ENCODE measurements at regions not wholly inside any gene's neighbourhood (a gene's known extent, or its start where the extent isn't known, plus 50 kb on each side); places are given as distances from the start of the nearest gene placed in this dataset.

DNA sequence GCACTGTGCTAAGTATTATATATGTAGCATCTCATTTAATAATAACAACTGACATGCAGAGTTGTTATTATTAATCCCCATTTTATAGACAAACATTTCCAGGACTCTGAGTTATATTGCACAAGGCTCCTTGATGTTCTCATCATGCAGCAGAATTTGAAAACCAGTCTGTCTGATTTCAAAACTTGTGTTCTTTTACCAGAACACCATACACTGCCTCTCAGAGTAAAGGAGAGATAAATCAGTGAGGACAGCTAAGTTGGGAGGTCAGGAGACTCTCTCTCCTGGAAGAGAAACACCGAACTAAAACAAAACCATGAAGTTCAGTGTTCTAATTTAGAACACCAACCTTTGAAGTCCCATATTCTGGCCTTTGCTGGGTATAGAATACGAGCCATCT lies 92.7 kb upstream of the TNC start:
- no peak overlapping the region for H3K4me3 ChIP-seq (ENCODE audit: low read length)
- no peaks in the 10 kb centered on the region for H3K9me3 ChIP-seq (ENCODE audit: control insufficient read depth, low read length)
- H3K36me3 ChIP-seq (ENCODE audit: control insufficient read depth, insufficient read depth, low read length, severe bottlenecking): no peaks in the 10 kb centered on the region
- no peak for DNase-seq (ENCODE audit: low read depth)
- no peaks in the 10 kb centered on the region for H3K27me3 ChIP-seq (replicated peaks; ENCODE audit: control insufficient read depth, insufficient read depth, low read length)
- peak overlapping the region; percentile 6 for H3K9ac ChIP-seq (ENCODE audit: low read length)
- H3K4me1 ChIP-seq (ENCODE audit: control insufficient read depth, insufficient read depth, low read length): peaks cover 58% of the 10 kb centered on the region

DNA sequence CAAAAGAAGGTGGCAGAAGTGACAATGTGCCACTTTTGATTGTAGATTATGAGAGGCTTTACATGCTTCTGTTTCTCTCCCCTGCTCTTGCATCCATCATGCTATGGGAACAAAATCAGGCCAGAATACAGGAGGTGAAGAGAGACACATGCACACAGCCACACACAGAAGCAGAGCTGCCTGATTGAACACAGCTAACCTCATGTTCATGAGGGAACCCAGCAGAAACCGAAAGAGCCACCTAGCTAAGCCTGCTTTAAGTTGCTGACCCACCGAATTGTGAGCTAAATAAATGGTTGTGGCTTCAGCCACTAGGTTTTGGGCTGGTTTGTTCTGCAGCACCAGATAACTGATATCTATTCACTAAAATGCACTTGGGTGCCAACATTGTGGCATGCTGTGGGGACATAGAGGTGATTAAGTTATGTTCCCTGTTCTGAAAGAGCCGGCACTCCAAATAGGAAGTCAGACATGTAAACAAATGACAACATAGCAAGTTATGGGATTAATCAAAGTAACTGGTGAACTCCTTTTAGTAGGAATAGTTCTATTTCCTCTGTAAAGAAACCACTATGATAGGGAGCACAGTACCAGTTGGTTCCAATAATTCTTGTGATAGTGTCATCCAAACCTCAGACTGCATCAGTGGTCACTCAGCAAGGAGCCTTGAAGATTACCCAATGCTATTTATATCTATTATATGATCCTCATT lies 93.6 kb upstream of the TNC start:
- no peaks in the 10 kb centered on the region for H3K27me3 ChIP-seq (replicated peaks; ENCODE audit: control insufficient read depth, insufficient read depth, low read length)
- peak overlapping the region; percentile 33 for H3K4me3 ChIP-seq (ENCODE audit: low read length)
- DNase-seq (ENCODE audit: low read depth): no peak
- H3K36me3 ChIP-seq (ENCODE audit: control insufficient read depth, insufficient read depth, low read length, severe bottlenecking): no peaks in the 10 kb centered on the region
- no peaks in the 10 kb centered on the region for H3K9me3 ChIP-seq (ENCODE audit: control insufficient read depth, low read length)
- H3K9ac ChIP-seq (ENCODE audit: low read length): peak overlapping the region; percentile 53
- H3K4me1 ChIP-seq (ENCODE audit: control insufficient read depth, insufficient read depth, low read length): peaks cover 56% of the 10 kb centered on the region

DNA sequence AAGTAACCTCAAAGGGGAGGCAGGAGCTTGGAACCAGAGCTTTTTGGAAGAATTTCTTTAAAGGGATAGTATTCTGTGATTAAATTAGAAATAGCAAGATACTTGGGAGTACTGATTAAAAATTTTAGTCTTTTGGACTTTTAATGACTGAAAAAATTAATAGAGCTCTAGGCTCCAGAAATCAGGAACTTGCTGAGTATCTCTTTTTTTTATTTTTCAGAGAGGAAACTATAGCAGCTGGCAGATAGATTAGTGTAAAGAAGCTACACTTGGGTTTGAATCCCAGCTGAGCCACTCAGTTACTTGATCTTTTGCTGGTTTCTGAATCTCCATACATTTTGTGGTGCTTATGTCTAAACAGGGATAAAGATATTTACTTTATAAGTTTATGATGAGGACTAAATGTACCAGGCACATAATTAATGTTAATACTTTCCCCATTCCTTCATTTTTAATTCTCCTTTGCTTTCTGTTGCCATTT lies 94.2 kb upstream of the TNC start:
- H3K9me3 ChIP-seq (ENCODE audit: control insufficient read depth, low read length): no peaks in the 10 kb centered on the region
- peak overlapping the region; percentile 19 for H3K9ac ChIP-seq (ENCODE audit: low read length)
- peaks cover 52% of the 10 kb centered on the region for H3K4me1 ChIP-seq (ENCODE audit: control insufficient read depth, insufficient read depth, low read length)
- no peaks in the 10 kb centered on the region for H3K36me3 ChIP-seq (ENCODE audit: control insufficient read depth, insufficient read depth, low read length, severe bottlenecking)
- no peak for DNase-seq (ENCODE audit: low read depth)
- H3K27me3 ChIP-seq (replicated peaks; ENCODE audit: control insufficient read depth, insufficient read depth, low read length): no peaks in the 10 kb centered on the region
- no peak overlapping the region for H3K4me3 ChIP-seq (ENCODE audit: low read length)

DNA sequence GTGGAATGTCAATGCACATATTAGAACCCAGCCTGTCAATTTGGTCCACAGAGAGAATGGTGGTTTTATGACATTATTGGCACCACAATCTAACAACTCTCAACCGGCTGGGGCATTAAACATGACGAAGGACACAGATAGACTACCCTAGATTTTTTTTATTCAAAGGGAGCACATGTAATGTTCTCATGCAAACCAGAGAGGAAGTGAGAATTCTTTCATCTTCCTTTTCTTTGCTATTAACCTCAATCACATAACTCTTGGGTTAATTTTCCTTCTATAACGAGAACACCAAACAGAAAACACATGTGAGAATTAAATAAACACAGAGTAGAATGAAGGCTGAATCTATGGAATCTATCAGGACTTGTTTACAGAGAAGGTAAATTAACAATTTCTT lies 94.9 kb upstream of the TNC start:
- no peak overlapping the region for H3K4me3 ChIP-seq (ENCODE audit: low read length)
- no peaks in the 10 kb centered on the region for H3K27me3 ChIP-seq (replicated peaks; ENCODE audit: control insufficient read depth, insufficient read depth, low read length)
- no peak for DNase-seq (ENCODE audit: low read depth)
- H3K4me1 ChIP-seq (ENCODE audit: control insufficient read depth, insufficient read depth, low read length): peaks cover 55% of the 10 kb centered on the region
- no peaks in the 10 kb centered on the region for H3K9me3 ChIP-seq (ENCODE audit: control insufficient read depth, low read length)
- H3K9ac ChIP-seq (ENCODE audit: low read length): peak overlapping the region; percentile 19
- H3K36me3 ChIP-seq (ENCODE audit: control insufficient read depth, insufficient read depth, low read length, severe bottlenecking): no peaks in the 10 kb centered on the region

DNA sequence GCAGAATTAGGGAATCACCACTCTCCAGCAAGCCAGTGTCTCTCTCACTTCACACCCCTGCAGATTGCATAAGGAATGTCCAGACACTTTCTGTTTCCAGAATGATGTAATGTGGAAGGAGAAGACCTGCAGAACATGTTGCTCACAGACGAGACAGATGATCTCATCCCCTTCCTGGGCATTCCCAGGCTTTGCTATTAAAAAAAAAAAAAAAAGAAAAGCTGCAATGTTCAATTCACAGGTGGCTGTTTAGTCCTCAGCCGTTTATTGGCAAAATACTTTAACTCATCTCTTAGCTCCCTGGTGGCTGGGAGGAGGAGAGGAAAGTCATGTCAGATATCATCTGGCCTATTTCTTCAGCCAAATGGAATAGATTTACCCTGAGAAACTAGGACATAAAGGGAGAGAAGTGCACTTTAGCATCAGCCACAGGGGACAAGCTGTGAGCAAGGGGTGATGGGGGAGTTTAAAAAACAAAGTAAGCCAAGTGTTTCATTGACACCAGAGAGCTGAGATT lies 95.9 kb upstream of the TNC start:
- no peaks in the 10 kb centered on the region for H3K36me3 ChIP-seq (ENCODE audit: control insufficient read depth, insufficient read depth, low read length, severe bottlenecking)
- peaks cover 51% of the 10 kb centered on the region for H3K4me1 ChIP-seq (ENCODE audit: control insufficient read depth, insufficient read depth, low read length)
- H3K27me3 ChIP-seq (replicated peaks; ENCODE audit: control insufficient read depth, insufficient read depth, low read length): no peaks in the 10 kb centered on the region
- DNase-seq (ENCODE audit: low read depth): peak; percentile 70
- no peak overlapping the region for H3K4me3 ChIP-seq (ENCODE audit: low read length)
- H3K9ac ChIP-seq (ENCODE audit: low read length): no peak overlapping the region
- no peaks in the 10 kb centered on the region for H3K9me3 ChIP-seq (ENCODE audit: control insufficient read depth, low read length)

DNA sequence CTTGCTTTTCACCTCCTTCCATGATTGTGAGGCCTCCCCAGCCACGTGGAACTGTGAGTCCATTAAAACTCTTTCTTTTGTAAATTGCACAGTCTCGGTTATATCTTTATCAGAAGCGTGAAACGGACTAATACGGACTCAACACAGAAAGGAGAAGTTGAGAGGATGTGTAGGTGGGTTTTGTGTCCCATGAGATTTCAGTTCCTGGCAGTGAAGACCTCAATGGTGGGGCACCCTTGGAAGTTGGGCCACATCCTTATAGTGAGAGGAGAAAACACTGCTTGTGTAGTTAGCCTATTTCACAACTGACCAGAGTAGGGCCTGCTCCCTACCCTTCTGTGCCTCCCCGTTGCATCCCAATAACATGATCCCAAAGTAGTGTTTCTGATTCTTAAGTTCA lies 98.9 kb upstream of the TNC start:
- Histone ChIP-seq H3K36me3 (ENCODE audit: control insufficient read depth, insufficient read depth, low read length, severe bottlenecking) (no peaks in the 10 kb centered on the region), H3K4me1 (ENCODE audit: control insufficient read depth, insufficient read depth, low read length) (peaks cover 27% of the 10 kb centered on the region), H3K4me3 (ENCODE audit: low read length) (no peak overlapping the region), H3K9ac (ENCODE audit: low read length) (no peak overlapping the region), H3K27me3 (replicated peaks; ENCODE audit: control insufficient read depth, insufficient read depth, low read length) (no peaks in the 10 kb centered on the region), H3K9me3 (ENCODE audit: control insufficient read depth, low read length) (no peaks in the 10 kb centered on the region)
- DNase-seq (ENCODE audit: low read depth): no peak

DNA sequence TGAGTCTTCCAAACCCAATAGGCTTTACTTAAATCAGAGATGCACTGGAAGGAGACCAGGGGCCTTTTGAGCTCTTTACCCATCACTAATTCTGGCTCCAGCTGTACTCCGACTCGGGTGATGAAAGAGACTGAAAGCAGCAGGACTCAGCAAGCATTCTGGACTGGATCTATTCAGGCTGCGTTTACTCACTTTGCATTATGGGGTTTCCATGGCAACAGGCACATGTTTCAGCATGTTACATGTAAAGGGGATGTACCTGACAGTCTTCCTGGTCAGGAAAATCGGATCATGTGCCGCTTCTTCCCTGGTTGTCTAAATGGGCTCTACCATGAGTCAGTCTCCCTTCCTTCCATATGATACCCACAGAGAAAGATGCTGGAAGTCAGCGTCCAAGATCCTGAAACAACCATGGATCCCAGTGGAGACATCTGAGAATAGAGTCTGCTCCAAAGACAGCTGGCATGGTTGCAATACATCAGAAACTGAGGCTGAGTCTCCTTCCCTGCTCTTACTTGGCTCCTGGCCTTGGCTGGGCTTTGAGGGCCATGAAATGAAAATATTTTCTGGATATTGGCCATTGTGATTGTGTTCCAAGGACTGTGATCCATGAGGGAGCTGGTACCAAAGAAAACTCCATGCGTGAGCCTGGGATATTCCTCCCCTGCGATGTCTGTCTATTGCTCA lies 102.5 kb upstream of the TNC start:
- no peak overlapping the region for H3K9ac ChIP-seq (ENCODE audit: low read length)
- H3K4me1 ChIP-seq (ENCODE audit: control insufficient read depth, insufficient read depth, low read length): peaks cover 9% of the 10 kb centered on the region
- DNase-seq (ENCODE audit: low read depth): no peak
- no peak overlapping the region for H3K4me3 ChIP-seq (ENCODE audit: low read length)
- H3K36me3 ChIP-seq (ENCODE audit: control insufficient read depth, insufficient read depth, low read length, severe bottlenecking): no peaks in the 10 kb centered on the region
- H3K27me3 ChIP-seq (replicated peaks; ENCODE audit: control insufficient read depth, insufficient read depth, low read length): no peaks in the 10 kb centered on the region
- no peaks in the 10 kb centered on the region for H3K9me3 ChIP-seq (ENCODE audit: control insufficient read depth, low read length)

DNA sequence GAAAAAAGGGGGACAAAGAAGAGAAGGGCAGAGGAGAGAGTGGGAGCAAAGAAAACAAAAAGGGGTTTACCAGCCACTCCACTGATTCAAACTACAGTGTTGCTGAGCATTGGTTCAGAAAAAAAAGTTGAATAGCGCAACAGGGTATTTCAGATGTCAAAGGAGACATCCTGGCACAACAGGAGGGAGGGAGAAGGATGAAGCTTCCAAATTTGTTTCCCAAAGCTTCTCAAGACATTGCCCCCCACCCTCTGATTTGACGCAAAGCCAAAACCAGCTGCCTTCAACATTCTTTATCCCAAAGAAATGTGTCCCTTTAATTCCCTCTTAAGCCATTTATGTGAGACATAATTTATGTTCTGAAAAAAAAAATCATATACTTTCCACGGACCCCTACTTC lies 105.5 kb upstream of the TNC start:
- Histone ChIP-seq H3K9me3 (ENCODE audit: control insufficient read depth, low read length) (no peaks in the 10 kb centered on the region), H3K9ac (ENCODE audit: low read length) (no peak overlapping the region), H3K4me3 (ENCODE audit: low read length) (no peak overlapping the region), H3K4me1 (ENCODE audit: control insufficient read depth, insufficient read depth, low read length) (peaks cover 5% of the 10 kb centered on the region), H3K36me3 (ENCODE audit: control insufficient read depth, insufficient read depth, low read length, severe bottlenecking) (no peaks in the 10 kb centered on the region), H3K27me3 (replicated peaks; ENCODE audit: control insufficient read depth, insufficient read depth, low read length) (no peaks in the 10 kb centered on the region)
- DNase-seq (ENCODE audit: low read depth): no peak

DNA sequence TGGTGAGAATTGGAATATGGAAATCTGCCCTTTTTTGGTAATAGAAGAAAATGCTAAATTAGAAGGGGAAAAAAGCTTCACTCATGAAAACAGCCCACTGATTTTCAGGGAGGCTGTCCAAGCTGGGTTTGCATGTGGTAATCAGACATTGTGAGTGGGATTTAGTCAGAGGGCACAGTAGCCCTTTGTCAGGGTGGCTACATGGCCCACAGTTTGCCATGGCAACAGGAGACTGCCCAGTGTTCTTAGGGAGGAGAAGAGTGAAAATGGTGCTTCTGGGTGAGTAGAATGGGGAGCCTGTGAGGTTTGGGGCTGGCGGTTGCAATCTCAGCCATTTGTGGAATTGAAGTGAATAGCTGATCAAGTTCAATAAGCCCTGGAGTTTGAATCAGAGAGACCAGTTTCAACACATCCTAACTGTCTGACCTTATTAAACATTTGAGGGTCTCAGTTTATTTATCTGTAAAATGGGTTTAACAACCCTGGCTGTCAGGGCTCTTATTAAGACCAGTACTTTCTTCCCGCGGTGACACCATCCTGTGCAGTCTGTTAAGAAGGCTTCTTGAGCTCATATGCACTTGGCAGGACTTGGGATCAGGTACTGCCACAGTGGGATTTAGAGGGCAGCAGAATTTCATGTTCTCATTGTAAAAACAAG lies 107.6 kb upstream of the TNC start:
- Histone ChIP-seq H3K4me3 (ENCODE audit: low read length) (no peak overlapping the region), H3K9ac (ENCODE audit: low read length) (no peak overlapping the region), H3K4me1 (ENCODE audit: control insufficient read depth, insufficient read depth, low read length) (peaks cover 3% of the 10 kb centered on the region), H3K9me3 (ENCODE audit: control insufficient read depth, low read length) (no peaks in the 10 kb centered on the region), H3K27me3 (replicated peaks; ENCODE audit: control insufficient read depth, insufficient read depth, low read length) (no peaks in the 10 kb centered on the region), H3K36me3 (ENCODE audit: control insufficient read depth, insufficient read depth, low read length, severe bottlenecking) (no peaks in the 10 kb centered on the region)
- no peak for DNase-seq (ENCODE audit: low read depth)

DNA sequence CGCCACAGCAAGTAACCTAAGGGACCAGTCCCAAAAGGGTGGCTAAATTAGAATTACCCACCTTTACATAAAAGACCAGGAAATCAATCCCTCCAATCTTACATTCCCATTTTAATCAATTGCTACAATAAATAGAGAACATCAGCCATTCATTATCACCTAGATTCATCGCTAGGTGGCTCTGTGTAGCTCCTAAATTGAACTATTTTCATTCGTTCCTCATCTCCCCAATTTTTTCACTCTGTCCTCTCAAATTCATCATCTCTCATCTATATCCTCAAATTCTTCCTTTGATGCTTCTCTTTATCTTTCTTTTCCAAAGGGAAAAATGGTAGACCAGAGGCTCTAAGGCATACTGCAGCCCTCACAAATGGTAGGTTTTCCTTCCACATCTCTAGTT lies 108.2 kb upstream of the TNC start:
- H3K27me3 ChIP-seq (replicated peaks; ENCODE audit: control insufficient read depth, insufficient read depth, low read length): no peaks in the 10 kb centered on the region
- no peaks in the 10 kb centered on the region for H3K4me1 ChIP-seq (ENCODE audit: control insufficient read depth, insufficient read depth, low read length)
- no peaks in the 10 kb centered on the region for H3K9me3 ChIP-seq (ENCODE audit: control insufficient read depth, low read length)
- no peak for DNase-seq (ENCODE audit: low read depth)
- H3K4me3 ChIP-seq (ENCODE audit: low read length): no peak overlapping the region
- H3K36me3 ChIP-seq (ENCODE audit: control insufficient read depth, insufficient read depth, low read length, severe bottlenecking): no peaks in the 10 kb centered on the region
- H3K9ac ChIP-seq (ENCODE audit: low read length): no peak overlapping the region

DNA sequence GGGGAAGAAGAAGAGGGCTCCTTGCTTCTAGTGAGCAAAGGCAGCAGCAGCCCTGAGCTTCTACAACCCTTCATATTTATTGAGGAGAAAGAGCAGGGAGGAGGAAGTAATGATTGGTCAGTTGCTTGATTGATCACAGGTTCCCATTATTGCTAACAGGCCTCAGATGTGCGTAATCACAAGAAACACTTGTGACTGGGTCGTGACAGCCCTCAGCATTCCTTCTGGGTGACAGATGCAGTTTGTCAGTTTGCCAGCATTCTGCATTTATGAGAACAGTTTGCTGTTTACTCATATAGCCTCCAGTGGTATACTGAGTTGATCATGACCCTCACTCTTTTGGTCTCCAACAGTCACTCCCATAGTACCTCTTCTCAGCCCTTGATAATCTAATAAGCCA lies 111.5 kb upstream of the TNC start:
- Histone ChIP-seq H3K4me3 (ENCODE audit: low read length) (no peak overlapping the region), H3K4me1 (ENCODE audit: control insufficient read depth, insufficient read depth, low read length) (peaks cover 8% of the 10 kb centered on the region), H3K9ac (ENCODE audit: low read length) (no peak overlapping the region), H3K9me3 (ENCODE audit: control insufficient read depth, low read length) (no peaks in the 10 kb centered on the region), H3K36me3 (ENCODE audit: control insufficient read depth, insufficient read depth, low read length, severe bottlenecking) (no peaks in the 10 kb centered on the region), H3K27me3 (replicated peaks; ENCODE audit: control insufficient read depth, insufficient read depth, low read length) (no peaks in the 10 kb centered on the region)
- DNase-seq (ENCODE audit: low read depth): no peak
